SK-N-SH (cell line): ENCODE measurements at regions not wholly inside any gene's neighbourhood (a gene's known extent, or its start where the extent isn't known, plus 50 kb on each side); places are given as distances from the start of the nearest gene placed in this dataset.

ENCODE experiments used
- CTCF ChIA-PET: fragments of 300-600, 350-600 bp; formaldehyde crosslinking; extraction: SDS; loops from one replicate; lab custom pipeline; 2021; lab: Yijun Ruan, JAX
- POLR2A ChIA-PET: fragments of 350-600 bp; sonication (Branson Sonifier 250); formaldehyde crosslinking; extraction: SDS; loops from one replicate; lab custom pipeline; 2020; ENCODE audit warnings: antibody characterized with exemption, inconsistent platforms; lab: Yijun Ruan, JAX
- DNase-seq: peaks from one replicate; pipeline ENCODE4 v3.0.0; 2012
- H2AFZ ChIP-seq: fragments of 200-600 bp; sonication (generic); 2 replicates; pipeline ENCODE4 v1.8.1; 2016; ENCODE audit warnings: antibody characterized with exemption, mild to moderate bottlenecking, low read depth
- H3F3A ChIP-seq: fragments of 200-600 bp; sonication (generic); replicated peaks from 2 replicates; pipeline ENCODE3; 2016; ENCODE audit warnings: antibody characterized with exemption, mild to moderate bottlenecking; ENCODE audit not compliant: insufficient read depth
- H3K27ac ChIP-seq, 2 experiments: fragments of 200-500 bp in 1 of 2; fragments of 200-600 bp in 1 of 2; sonication (Bioruptor generic) in 1 of 2; sonication (generic), shearing (Covaris generic) in 1 of 2; 2 replicates each; pipeline versions ENCODE4 v1.5.1 to v1.6.1; 2014 to 2016; ENCODE audit warnings: low read depth in 2 of 2, inconsistent platforms in 1 of 2, low read length in 1 of 2, mild to moderate bottlenecking in 1 of 2, mixed read lengths in 1 of 2
- H3K27me3 ChIP-seq: fragments of 200-600 bp; sonication (generic), shearing (Covaris generic); 2 replicates; pipeline ENCODE4 v1.6.1; 2016; ENCODE audit warnings: mixed run types; ENCODE audit not compliant: insufficient read depth
- H3K36me3 ChIP-seq, 2 experiments: fragments of 200-500 bp in 1 of 2; fragments of 200-600 bp in 1 of 2; sonication (Bioruptor generic) in 1 of 2; sonication (generic) in 1 of 2; replicated peaks in 1 of 2; 2 replicates each; pipeline versions ENCODE3 to v1.5.1; 2014 to 2016; ENCODE audit warnings: low read length in 1 of 2, mild to moderate bottlenecking in 1 of 2; ENCODE audit not compliant: insufficient read depth in 2 of 2, control insufficient read depth in 1 of 2
- H3K4me1 ChIP-seq, 2 experiments: fragments of 200-500 bp in 1 of 2; fragments of 200-600 bp in 1 of 2; sonication (Bioruptor generic) in 1 of 2; sonication (generic), shearing (Covaris generic) in 1 of 2; 2 replicates each; pipeline versions ENCODE4 v1.5.1 to v1.6.1; 2014 to 2016; ENCODE audit warnings: low read depth in 1 of 2, low read length in 1 of 2, mixed run types in 1 of 2; ENCODE audit not compliant: insufficient read depth in 2 of 2, control insufficient read depth in 1 of 2
- H3K4me2 ChIP-seq: fragments of 200-600 bp; sonication (generic), shearing (Covaris generic); 2 replicates; pipeline ENCODE4 v1.6.1; 2017; ENCODE audit warnings: mixed run types
- H3K4me3 ChIP-seq, 2 experiments: fragments of 200-500 bp in 1 of 2; fragments of 200-600 bp in 1 of 2; sonication (Bioruptor generic) in 1 of 2; sonication (generic), shearing (Covaris generic) in 1 of 2; 2 replicates each; pipeline versions ENCODE4 v1.5.1 to v1.8.1; 2014 to 2016; ENCODE audit warnings: low read depth in 2 of 2, inconsistent platforms in 1 of 2, low read length in 1 of 2, mild to moderate bottlenecking in 1 of 2, mixed read lengths in 1 of 2, moderate library complexity in 1 of 2
- H3K79me2 ChIP-seq: fragments of 200-600 bp; sonication (generic); 2 replicates; pipeline ENCODE4 v1.8.1; 2017; ENCODE audit warnings: mild to moderate bottlenecking; ENCODE audit not compliant: insufficient read depth
- H3K9ac ChIP-seq: fragments of 200-600 bp; sonication (generic); 2 replicates; pipeline ENCODE4 v1.6.1; 2017; ENCODE audit warnings: mixed run types
- H3K9me2 ChIP-seq: fragments of 200-600 bp; sonication (generic); 2 replicates; pipeline ENCODE4 v1.6.1; 2017; ENCODE audit warnings: mixed run types
- H3K9me3 ChIP-seq: fragments of 200-600 bp; sonication (generic); 2 replicates; pipeline ENCODE4 v1.6.1; 2017; ENCODE audit warnings: mixed run types, mild to moderate bottlenecking, moderate library complexity
- H4K20me1 ChIP-seq: fragments of 200-600 bp; sonication (generic); 2 replicates; pipeline ENCODE4 v1.6.1; 2017; ENCODE audit warnings: mild to moderate bottlenecking, mixed run types; ENCODE audit not compliant: insufficient read depth
- CHD2 ChIP-seq: fragments of 150-350 bp; IDR thresholded peaks from 2 replicates; pipeline ENCODE4 v1.6.1; 2018; ENCODE audit warnings: low read length; ENCODE audit not compliant: partially characterized antibody
- ELF1 ChIP-seq: IDR thresholded peaks from 2 replicates; pipeline ENCODE4 v1.4.0; 2012
- EP300 ChIP-seq, 2 experiments: IDR thresholded peaks; 2 replicates each; pipeline versions ENCODE4 v1.4.0 to v1.6.1; 2012; ENCODE audit warnings: borderline replicate concordance in 1 of 2, low read depth in 1 of 2, low read length in 1 of 2
- EZH2phosphoT487 ChIP-seq: fragments of 200-600 bp; sonication (generic); IDR thresholded peaks from 2 replicates; pipeline ENCODE4 v1.6.1; 2017; ENCODE audit warnings: low read depth, mixed run types, mild to moderate bottlenecking, antibody characterized with exemption, moderate library complexity, borderline replicate concordance
- FOXJ3 ChIP-seq: sonication (generic); formaldehyde crosslinking; IDR thresholded peaks from 2 replicates; pipeline ENCODE4 v1.5.1; 2020; ENCODE audit warnings: mild to moderate bottlenecking, missing genetic modification reagents
- FOXM1 ChIP-seq: IDR thresholded peaks from 2 replicates; pipeline ENCODE4 v1.4.0; 2012; ENCODE audit warnings: low read depth, mild to moderate bottlenecking
- GATA2 ChIP-seq: sonication (generic); formaldehyde crosslinking; IDR thresholded peaks from 2 replicates; pipeline ENCODE4 v1.5.0; 2020; ENCODE audit warnings: mild to moderate bottlenecking, missing genetic modification reagents
- IRF3 ChIP-seq: fragments of 150-350 bp; IDR thresholded peaks from 2 replicates; pipeline ENCODE4 v1.6.1; 2016; ENCODE audit warnings: mild to moderate bottlenecking, low read depth, low read length
- JUND ChIP-seq: IDR thresholded peaks from 2 replicates; pipeline ENCODE4 v1.4.0; 2012
- MEF2A ChIP-seq: IDR thresholded peaks from 2 replicates; pipeline ENCODE4 v1.4.0; 2012; ENCODE audit warnings: low read depth, borderline replicate concordance
- NRF1 ChIP-seq: IDR thresholded peaks from 2 replicates; pipeline ENCODE4 v1.6.1; 2012; ENCODE audit warnings: low read depth, mild to moderate bottlenecking, low read length
- PBX3 ChIP-seq: IDR thresholded peaks from 2 replicates; pipeline ENCODE4; 2012
- POLR2AphosphoS5 ChIP-seq: IDR thresholded peaks from 2 replicates; pipeline ENCODE4 v1.6.1; 2012; ENCODE audit warnings: low read depth, low read length
- RAD21 ChIP-seq: IDR thresholded peaks from 2 replicates; pipeline ENCODE4 v1.6.1; 2012; ENCODE audit warnings: mild to moderate bottlenecking, low read length
- RCOR1 ChIP-seq: fragments of 150-350 bp; IDR thresholded peaks from 2 replicates; pipeline ENCODE4 v1.6.1; 2017; ENCODE audit warnings: antibody characterized with exemption, low read length
- RFX5 ChIP-seq: IDR thresholded peaks from 2 replicates; pipeline ENCODE4 v1.6.1; 2012; ENCODE audit warnings: mild to moderate bottlenecking, improper control_type of control experiment, low read length
- RXRA ChIP-seq: IDR thresholded peaks from 2 replicates; pipeline ENCODE4 v1.4.0; 2012; ENCODE audit warnings: low read depth, mild to moderate bottlenecking, borderline replicate concordance
- SIN3A ChIP-seq: IDR thresholded peaks from 2 replicates; pipeline ENCODE4 v1.6.1; 2012; ENCODE audit warnings: low read depth, mild to moderate bottlenecking, low read length, moderate library complexity, borderline replicate concordance
- SMC3 ChIP-seq: IDR thresholded peaks from 2 replicates; pipeline ENCODE4 v1.6.1; 2012; ENCODE audit warnings: low read depth, low read length, improper control_type of control experiment
- TAF1 ChIP-seq: IDR thresholded peaks from 2 replicates; pipeline ENCODE4 v1.6.1; 2012; ENCODE audit warnings: low read depth, mild to moderate bottlenecking, low read length, moderate library complexity, borderline replicate concordance
- TEAD4 ChIP-seq: IDR thresholded peaks from 2 replicates; pipeline ENCODE4 v1.4.0; 2012; ENCODE audit warnings: mild to moderate bottlenecking, borderline replicate concordance; ENCODE audit not compliant: insufficient read depth
- YY1 ChIP-seq: IDR thresholded peaks from 2 replicates; pipeline ENCODE4 v1.4.0; 2012; ENCODE audit warnings: low read depth, mild to moderate bottlenecking
- ZBTB33 ChIP-seq: IDR thresholded peaks from 2 replicates; pipeline ENCODE4 v1.4.0; 2012; ENCODE audit warnings: low read depth, borderline replicate concordance
- WGBS: methylation state at CpG from one replicate; pipeline ENCODE4 v1.1.6; 2017; ENCODE audit warnings: low lambda C conversion rate; 5-methylcytosine and 5-hydroxymethylcytosine counted together
- TF ChIP-seq, protein P1 (sequence below): fragments of 150-350 bp; IDR thresholded peaks from 2 replicates; pipeline ENCODE4 v1.6.1; 2017; ENCODE audit warnings: antibody characterized with exemption, low read length, low read depth, borderline replicate concordance

- H3K36me3 ChIP-seq: no peaks in the 10 kb centered on the region
- H3F3A ChIP-seq: no peaks in the 10 kb centered on the region
- no peaks in the 10 kb centered on the region for H3K4me1 ChIP-seq
- DNase-seq: no peak
- H2AFZ ChIP-seq: no peak overlapping the region
- no peaks in the 10 kb centered on the region for H4K20me1 ChIP-seq
- no peak overlapping the region for H3K4me2 ChIP-seq
- CTCF ChIA-PET: no interaction called here
- H3K27ac ChIP-seq: no peak overlapping the region
- H3K4me3 ChIP-seq: no peak overlapping the region
- POLR2A ChIA-PET: no interaction called here
- no peaks in the 10 kb centered on the region for H3K27me3 ChIP-seq
- no peaks in the 10 kb centered on the region for H3K9me2 ChIP-seq
- H3K9ac ChIP-seq: no peak overlapping the region
- no peaks in the 10 kb centered on the region for H3K79me2 ChIP-seq
- no peak for TF ChIP-seq RAD21
- no peak for TF ChIP-seq GATA2 (CRISPR knock-in tag)
- no peak for TF ChIP-seq RXRA
- no peak for TF ChIP-seq FOXM1
- TF ChIP-seq, protein P1, sequence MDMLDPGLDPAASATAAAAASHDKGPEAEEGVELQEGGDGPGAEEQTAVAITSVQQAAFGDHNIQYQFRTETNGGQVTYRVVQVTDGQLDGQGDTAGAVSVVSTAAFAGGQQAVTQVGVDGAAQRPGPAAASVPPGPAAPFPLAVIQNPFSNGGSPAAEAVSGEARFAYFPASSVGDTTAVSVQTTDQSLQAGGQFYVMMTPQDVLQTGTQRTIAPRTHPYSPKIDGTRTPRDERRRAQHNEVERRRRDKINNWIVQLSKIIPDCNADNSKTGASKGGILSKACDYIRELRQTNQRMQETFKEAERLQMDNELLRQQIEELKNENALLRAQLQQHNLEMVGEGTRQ: no peak
- no peak for TF ChIP-seq SIN3A
- TF ChIP-seq CHD2: no peak
- no peak for TF ChIP-seq POLR2AphosphoS5
- TF ChIP-seq EZH2phosphoT487: no peak
- TF ChIP-seq PBX3: no peak
- H3K9me3 ChIP-seq: no peaks in the 10 kb centered on the region
- WGBS: 0% methylated on average over 2 of the region's 2 CpGs
Measured at GRCh38 chr10:84654671-84655070, 326.3 kb downstream of the CCSER2 start.

DNA sequence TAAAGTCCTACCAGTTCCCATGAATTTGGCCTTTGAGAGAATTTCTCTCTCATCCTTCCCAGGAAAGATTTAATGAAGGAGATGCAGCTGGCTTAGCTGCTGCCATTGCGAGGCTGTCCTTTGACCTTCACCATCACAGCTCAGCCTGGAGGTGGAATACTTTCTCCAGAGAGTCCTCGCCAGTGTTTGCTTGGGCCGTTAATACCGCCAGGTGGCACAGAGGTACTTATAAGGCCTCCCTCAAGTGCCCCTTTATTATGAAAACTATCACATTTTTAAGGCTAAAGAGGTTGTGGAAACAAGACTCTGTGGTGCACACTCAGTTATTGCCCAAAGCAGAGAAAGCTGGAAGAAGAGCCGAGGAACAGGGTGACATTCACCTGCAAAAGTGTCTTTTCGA is 330.6 kb downstream of the CCSER2 start:
- H3K9ac ChIP-seq: no peak overlapping the region
- TF ChIP-seq MEF2A (no peak), IRF3 (no peak), JUND (no peak), RCOR1 (no peak), POLR2AphosphoS5 (no peak), YY1 (no peak), SMC3 (no peak), TAF1 (no peak), PBX3 (no peak), TEAD4 (no peak), RXRA (no peak), EZH2phosphoT487 (no peak), EP300 (IDR thresholded peaks at IDR 0.05; ENCODE audit: borderline replicate concordance in 1 of 2, low read depth in 1 of 2, low read length in 1 of 2) (no peak), ZBTB33 (no peak), FOXM1 (no peak), FOXJ3 (no peak), ELF1 (no peak), NRF1 (no peak), RFX5 (no peak)

More for the DNA sequence above, 330.6 kb downstream of the CCSER2 start:
- no peaks in the 10 kb centered on the region for H3F3A ChIP-seq
- H4K20me1 ChIP-seq: no peaks in the 10 kb centered on the region
- no peak overlapping the region for H2AFZ ChIP-seq
- CTCF ChIA-PET: interaction anchor here (0.6 to 1.4 kb wide), 4 partner anchors 12 to 116 kb away, joined by 3 read pairs; no protein-coding TSS in a partner anchor
- H3K79me2 ChIP-seq: no peaks in the 10 kb centered on the region
- H3K4me3 ChIP-seq: no peak overlapping the region
- no peak overlapping the region for H3K4me2 ChIP-seq
- POLR2A ChIA-PET: no interaction called here
- H3K9me2 ChIP-seq: no peaks in the 10 kb centered on the region
- 15% methylated on average over 6 of the region's 6 CpGs for WGBS
- H3K36me3 ChIP-seq: no peaks in the 10 kb centered on the region
- no peaks in the 10 kb centered on the region for H3K27me3 ChIP-seq
- H3K27ac ChIP-seq: no peak overlapping the region
- no peaks in the 10 kb centered on the region for H3K4me1 ChIP-seq
- H3K9me3 ChIP-seq: no peaks in the 10 kb centered on the region
- DNase-seq: no peak
